H1 (cell line): ENCODE measurements at regions not wholly inside any gene's neighbourhood (a gene's known extent, or its start where the extent isn't known, plus 50 kb on each side); places are given as distances from the start of the nearest gene placed in this dataset.

Experiments
- CHD1 ChIP-seq: IDR thresholded peaks from 2 replicates; pipeline ENCODE4 v1.6.1; 2012; ENCODE audit warnings: low read depth, low read length, improper control_type of control experiment
- HDAC2 ChIP-seq, 2 experiments: fragments of 300-600 bp in 1 of 2; sonication (generic) in 1 of 2; IDR thresholded peaks; 2 replicates each; pipeline ENCODE4 v1.6.1; 2011 to 2012; ENCODE audit warnings: low read depth in 2 of 2, low read length in 2 of 2, mild to moderate bottlenecking in 2 of 2, moderate library complexity in 2 of 2, borderline replicate concordance in 1 of 2, inconsistent platforms in 1 of 2
- SIRT6 ChIP-seq: IDR thresholded peaks from one replicate; pipeline ENCODE4 v1.7.1; 2012; ENCODE audit warnings: low read length, inconsistent platforms
- TEAD4 ChIP-seq: IDR thresholded peaks from 2 replicates; pipeline ENCODE4 v1.6.1; 2012; ENCODE audit warnings: low read depth, low read length, inconsistent platforms, mixed read lengths

- no peak for TF ChIP-seq HDAC2 (IDR thresholded peaks at IDR 0.05; ENCODE audit: borderline replicate concordance in 1 of 2, low read depth in 2 of 2, low read length in 2 of 2)
- no peak for TF ChIP-seq SIRT6
- TF ChIP-seq TEAD4: no peak
- TF ChIP-seq CHD1: no peak
These were observed 208.6 kb upstream of the NPY start (continued) for GRCh38 chr7:24075426-24075810.
